HG02852 (cell line): ENCODE measurements at regions not wholly inside any gene's neighbourhood (a gene's known extent, or its start where the extent isn't known, plus 50 kb on each side); places are given as distances from the start of the nearest gene placed in this dataset.

Experiments used
- ATAC-seq: cut with Tn5 transposase; IDR thresholded peaks from one replicate; pipeline ENCODE4 v1.9.1; 2021; ENCODE audit warnings: mild to moderate bottlenecking, moderate library complexity; ENCODE audit not compliant: unreplicated experiment

DNA sequence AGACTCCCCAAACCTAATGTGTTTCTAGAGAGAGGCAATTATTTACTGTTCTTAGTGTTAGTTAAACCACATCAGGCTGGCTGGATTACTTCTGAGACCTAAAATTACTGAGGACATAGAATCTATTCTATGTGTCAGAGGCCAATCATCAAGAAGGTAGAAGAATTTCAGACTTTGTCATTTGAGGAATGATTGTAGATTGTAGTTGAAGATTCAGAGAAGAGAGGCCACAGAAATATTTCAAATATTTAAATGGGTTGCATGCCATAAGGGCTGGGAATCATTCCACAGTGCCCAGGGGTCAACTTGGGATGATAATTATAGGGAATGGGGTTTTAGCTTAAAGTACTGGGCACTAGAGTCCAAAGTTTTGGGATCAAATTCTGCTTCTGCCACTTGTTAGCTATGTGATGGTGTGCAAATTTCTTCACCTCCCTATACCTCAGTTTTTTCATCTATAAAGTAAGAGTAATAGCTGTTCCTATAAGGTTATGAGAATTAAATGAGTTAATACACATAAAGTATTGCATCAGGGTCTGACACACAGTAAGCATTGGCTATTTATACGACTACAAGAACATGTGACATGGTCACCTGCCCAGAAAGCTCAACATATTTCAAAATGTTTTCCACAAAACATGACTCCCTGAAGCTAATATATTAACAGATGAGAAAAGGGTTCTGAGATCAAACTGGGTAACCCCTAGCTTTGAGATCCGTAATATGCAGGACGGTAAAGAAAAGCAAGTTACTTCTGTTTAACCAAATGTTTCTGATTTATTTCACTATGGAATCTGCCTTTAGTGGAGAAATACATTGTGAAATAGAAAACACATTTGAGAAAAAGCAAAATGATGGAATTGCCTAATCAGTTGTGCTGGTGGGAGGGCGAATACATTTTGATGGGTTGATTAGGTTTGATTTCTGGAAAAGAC lies 69.7 kb upstream of the SPAG17 start:
- no peak for ATAC-seq

DNA sequence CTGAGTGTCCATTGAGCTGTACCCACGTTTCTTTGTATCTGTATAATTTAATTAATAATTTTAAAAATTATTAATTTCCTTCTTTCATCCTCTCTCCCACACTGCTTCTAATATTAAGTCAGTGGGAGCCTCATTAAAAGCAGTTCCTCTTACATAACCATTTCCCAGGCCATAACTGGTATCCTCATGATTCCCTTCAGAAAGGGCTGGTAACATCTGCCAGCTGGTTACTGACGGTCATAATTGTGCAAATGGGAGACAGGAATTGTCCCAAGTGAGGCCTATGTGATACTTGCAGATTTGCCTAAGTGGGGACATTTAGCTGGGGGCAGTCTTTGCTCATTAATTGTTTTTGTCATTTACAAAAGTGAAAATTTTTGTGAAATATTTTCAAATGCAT lies 69.0 kb upstream of the SPAG17 start:
- no peak for ATAC-seq

DNA sequence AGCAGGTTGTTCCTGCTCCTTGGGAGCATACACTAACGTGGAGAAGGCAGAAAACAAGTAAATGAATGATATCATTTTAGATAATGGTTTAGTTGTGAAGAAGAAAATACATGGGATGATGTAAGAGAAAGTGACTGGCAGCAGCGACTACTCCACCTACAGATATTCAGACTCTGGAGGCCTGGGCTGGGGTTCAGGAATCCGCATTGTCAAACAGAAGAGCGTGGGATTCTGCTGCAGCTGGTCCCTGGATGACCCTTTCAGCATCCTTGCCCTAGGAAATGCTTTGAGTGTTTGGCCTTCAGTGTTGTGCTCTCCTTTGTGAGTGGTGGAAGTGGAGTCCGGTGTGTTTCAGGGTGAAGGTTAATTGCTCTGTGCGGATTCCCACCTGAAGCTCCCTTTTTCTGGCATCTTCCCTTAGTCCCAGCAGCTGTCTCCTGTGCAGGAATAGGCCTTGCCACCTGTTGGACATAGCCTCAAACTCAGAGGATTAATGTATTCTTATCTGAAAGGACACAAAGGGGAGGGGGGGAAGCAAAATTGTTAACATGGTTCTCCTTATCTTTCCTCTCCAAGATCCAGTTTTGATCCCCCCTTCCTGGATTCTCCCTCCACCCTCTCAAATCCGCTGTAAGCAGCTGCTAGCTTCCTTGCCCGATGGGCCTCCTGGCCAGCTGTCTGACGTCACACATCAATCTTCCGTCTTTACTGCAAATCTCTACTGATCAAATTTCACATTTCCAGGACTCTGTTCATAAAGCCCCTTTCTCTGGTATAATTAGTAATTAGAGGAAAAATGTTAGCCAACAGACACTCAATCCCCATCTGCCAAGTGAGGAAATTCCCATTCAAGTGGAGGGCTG lies 68.3 kb upstream of the SPAG17 start:
- no peak for ATAC-seq

DNA sequence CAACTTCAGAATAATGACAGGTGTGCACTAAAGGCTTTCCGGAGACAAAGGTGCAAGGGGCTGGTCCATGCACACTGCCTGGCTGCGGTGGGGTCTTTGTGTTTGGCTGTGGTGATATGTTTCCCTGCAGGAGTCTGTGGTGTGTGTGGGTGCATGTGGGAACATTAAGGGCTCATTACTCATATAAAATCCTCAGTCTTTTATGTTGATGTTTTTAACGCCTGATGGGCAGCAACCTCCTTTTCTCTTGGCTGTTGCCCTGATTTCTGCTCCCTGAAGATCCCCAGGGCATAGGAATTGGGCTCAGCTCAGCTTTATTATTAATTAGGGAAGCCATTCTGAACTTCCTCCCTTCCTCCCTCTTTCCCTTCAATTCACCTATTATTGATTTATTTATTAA lies 67.6 kb upstream of the SPAG17 start:
- ATAC-seq, result no peak

DNA sequence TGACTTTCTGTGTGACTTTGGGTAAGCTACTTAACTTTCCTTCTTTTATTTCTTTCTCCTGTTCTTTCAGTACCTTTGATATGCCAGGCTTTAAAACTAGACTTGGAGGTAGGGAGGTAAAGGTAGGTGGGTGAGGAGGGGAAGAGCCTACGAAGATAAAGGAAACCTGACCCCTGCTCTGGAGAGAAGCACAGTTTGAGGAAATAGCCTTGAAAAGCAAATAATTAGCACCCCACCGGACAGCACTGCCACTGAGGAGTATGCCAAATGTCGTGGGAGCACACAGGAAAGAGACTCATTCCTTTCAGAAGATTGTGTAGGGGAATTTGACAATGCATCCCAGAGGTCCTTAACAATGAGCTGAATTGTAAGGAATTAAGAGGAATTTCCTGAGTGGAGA lies 65.2 kb upstream of the SPAG17 start:
- no peak for ATAC-seq

DNA sequence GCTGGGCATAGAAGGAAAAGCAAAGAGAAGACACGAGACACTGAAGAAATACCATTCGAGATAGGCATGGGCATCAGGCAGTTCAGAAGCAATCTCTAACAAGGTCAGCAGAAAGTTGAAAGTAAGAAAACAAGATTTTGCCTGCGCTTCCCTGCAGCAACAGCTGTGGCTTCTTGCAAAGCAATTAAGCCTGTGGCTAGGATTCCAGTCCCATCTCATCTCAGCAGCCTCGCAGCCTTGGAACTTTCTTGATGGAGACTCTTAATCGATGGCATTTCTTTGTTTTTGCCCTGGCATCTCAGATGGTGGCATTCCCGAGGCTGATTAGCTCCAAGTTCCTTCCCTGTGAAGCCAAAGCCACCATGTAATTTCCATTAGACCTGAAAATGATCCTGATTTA lies 64.6 kb upstream of the SPAG17 start:
- no peak for ATAC-seq

DNA sequence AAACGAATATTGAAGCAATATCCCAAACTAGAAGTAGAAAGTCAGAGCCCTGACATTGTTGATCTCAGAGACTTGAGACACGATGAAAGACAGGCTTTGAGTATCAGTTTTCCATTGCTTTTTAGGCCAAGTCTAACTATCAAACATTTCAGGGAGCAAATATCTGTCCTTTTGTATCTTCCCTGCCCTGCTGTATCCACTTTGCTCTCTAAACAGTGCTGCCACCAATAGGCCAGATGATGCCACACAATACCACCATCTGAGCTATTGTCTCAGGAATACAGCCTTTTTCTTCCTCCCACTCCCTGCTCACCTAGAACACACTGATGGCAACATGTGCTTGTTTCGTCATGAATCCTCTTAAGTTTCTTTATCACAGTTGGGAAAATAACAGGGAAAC lies 62.6 kb upstream of the SPAG17 start:
- ATAC-seq, result no peak

DNA sequence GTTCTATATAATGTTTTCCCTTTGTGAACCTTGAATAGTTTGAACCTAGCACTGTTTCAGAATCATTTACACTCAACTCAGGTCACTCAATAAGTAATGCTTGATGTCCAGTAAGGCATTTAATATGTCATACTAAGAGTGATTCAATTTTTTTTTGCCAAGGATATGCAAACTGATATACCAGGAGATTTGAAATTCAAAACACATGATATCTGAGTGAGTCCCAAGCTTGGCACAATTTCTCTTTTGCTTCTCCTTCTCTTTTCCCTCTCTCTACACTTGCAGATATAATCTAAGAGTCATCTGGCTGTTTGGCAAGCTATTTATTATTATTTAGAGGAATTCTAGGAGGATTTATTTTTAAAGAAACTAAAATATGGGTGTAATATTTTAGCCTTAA lies 61.6 kb upstream of the SPAG17 start:
- ATAC-seq, result no peak

DNA sequence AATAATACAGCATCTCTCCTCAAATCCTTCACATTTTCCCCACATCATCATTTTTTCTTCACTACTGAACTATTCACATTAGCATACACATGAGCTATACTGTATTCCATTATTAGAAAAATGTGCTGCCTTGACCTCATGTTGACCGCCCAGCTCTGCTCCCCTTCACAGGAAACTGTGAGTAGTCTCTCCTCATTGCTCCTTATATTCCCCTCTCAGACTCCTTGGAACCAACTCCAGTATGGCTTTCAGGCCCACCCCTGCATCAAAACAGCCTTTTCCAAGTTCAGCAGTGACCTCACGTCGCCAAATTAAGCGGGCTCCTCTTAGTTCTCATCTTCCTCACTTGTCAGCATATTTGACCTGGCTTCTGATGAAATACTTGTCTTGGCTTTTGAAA lies 59.2 kb upstream of the SPAG17 start:
- ATAC-seq, result no peak

DNA sequence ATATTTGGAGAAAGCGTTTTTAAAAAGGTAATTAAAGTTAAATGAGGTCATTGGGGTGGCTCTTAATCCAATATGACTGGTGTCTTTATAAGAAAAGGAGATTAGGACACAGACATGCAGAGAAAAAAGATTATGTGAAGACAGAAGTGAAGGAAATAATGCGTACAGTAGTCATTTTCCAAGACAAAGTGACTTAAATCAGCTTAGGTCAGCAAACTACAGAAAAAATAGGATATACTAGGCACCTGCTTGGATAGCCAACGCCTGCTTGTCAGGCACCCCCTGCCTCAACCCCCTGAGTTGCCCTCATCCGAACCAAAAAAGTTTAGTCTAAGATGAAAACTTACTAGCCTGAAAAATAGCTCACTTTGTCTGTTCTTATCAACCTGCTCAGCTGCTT lies 58.2 kb upstream of the SPAG17 start:
- no peak for ATAC-seq
